D721Med (cell line): ENCODE measurements at regions not wholly inside any gene's neighbourhood (a gene's known extent, or its start where the extent isn't known, plus 50 kb on each side); places are given as distances from the start of the nearest gene placed in this dataset.
"Not testable (repeated sequence)": the region's sequence is repeated elsewhere in the genome, so short reads cannot be mapped to it uniquely, and the experiment has no call there.

Experiments used
- DNase-seq: peaks from one replicate; pipeline ENCODE4 v3.0.0; 2011; ENCODE audit warnings: low spot score; ENCODE audit not compliant: insufficient read length
- FAIRE-seq: peaks from 2 replicates; lab custom pipeline; 2011; peaks lifted over from hg19 to GRCh38; lab: Jason Lieb, UNC
- CTCF ChIP-seq: IDR thresholded peaks from 2 replicates; pipeline ENCODE4 v1.5.1; 2012; ENCODE audit warnings: mild to moderate bottlenecking, control low read depth; ENCODE audit not compliant: insufficient read depth; ENCODE audit errors: missing control alignments

- DNase-seq, result no peak
- FAIRE-seq, result no peak
- no peak for TF ChIP-seq CTCF
Measured at GRCh38 chr16:35149550-35149949, 1690.1 kb downstream of the TP53TG3F start.

DNA sequence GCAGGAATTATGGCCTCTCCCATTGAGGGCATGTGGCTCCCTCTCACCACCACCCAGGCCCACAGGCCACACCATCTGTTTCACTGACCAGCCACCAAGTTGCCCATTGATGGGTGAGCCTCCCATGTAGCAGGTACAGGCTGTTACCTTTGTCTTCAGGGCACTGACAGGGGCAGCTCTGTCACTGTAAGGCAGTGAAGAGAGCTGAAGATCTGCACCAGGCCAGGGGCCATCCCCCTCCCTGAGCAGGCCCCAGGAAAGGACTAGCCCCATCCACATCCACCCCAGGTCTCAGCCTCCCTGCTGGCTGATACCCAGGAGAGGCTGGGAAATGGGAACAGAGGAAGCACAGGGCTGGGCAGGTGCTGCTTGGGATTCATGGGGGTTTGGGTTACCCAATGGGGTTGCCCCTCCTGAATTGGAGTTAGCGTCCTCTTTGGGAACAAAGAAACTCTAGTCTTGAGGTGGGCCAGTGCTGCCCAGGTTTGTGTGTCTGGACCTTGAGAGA, 1691.4 kb downstream of the TP53TG3F start:
- no peak for FAIRE-seq
- TF ChIP-seq CTCF, result no peak
- no peak for DNase-seq

DNA sequence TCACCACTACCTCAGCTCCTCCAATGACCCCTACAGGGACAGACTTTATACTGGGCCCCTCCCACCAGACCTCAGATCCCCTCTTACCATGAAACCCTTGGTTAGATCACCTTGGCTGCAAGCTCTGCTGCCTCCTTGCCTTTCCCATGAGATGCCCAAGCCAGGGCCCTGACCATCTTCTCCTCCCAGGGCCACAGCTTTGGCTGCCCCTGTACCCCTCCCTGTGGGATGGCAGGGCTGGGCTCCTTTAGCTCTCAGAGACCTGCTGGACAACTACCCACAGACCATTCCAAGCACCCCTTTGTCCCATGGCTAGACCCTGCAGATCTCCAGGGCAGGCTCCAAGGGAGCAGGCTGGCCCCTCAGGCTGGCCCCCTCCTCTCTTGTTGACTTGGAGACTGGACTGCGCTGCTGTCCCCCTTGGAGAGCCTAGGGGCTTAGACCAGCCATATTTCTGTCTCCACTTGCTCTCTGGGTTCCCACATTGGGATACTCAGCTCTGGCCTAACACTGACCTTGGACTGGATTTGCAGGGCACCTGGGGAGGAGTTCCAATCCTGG, 1692.7 kb downstream of the TP53TG3F start:
- no peak for DNase-seq
- no peak for FAIRE-seq
- no peak for TF ChIP-seq CTCF

DNA sequence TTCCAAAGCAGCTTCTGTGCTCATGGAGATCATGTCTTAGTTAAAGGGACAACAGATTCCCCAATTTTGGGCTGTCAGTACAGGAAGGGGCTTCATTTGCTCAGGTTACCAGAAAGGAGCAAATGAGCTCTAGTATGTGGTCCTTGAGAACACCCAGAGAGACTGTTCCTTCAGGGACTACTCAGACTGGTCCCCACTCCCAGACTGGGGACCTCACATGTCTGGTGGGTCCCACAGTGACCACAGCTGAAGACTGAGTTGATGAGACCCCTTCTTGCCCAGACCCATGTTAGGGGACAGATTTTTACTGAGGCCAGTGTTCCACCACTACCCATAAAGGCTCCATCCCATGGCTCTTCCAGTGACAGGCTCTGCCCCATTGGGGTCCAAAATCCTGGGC, 1695.2 kb downstream of the TP53TG3F start:
- no peak for FAIRE-seq
- no peak for TF ChIP-seq CTCF
- no peak for DNase-seq

GRCh38 chr16:35157549-35157948, 1698.1 kb downstream of the TP53TG3F start:
- DNase-seq, FAIRE-seq: not testable (repeated sequence)

GRCh38 chr16:35169324-35169723, 1709.9 kb downstream of the TP53TG3F start:
- not testable (repeated sequence) for FAIRE-seq, DNase-seq

GRCh38 chr16:35170061-35170460, 1710.6 kb downstream of the TP53TG3F start:
- FAIRE-seq, DNase-seq: not testable (repeated sequence)

- no peak for TF ChIP-seq CTCF
- FAIRE-seq (no peak), DNase-seq (no peak)
Measured at GRCh38 chr16:35170610-35171009, 1711.2 kb downstream of the TP53TG3F start.

- no peak for FAIRE-seq
Measured at GRCh38 chr16:35171106-35171505, 1711.7 kb downstream of the TP53TG3F start.

More at GRCh38 chr16:35171106-35171505, 1711.7 kb downstream of the TP53TG3F start:
- no peak for TF ChIP-seq CTCF
- no peak for DNase-seq
